Parathyroid adenoma (tissue), 2 donors: ENCODE measurements at regions not wholly inside any gene's neighbourhood (a gene's known extent, or its start where the extent isn't known, plus 50 kb on each side); places are given as distances from the start of the nearest gene placed in this dataset.

ENCODE experiments used
- H2AFZ ChIP-seq: fragments of 300-600 bp; sonication (generic); one replicate; pipeline ENCODE4 v1.7.0; 2017; ENCODE audit warnings: antibody characterized with exemption, mild to moderate bottlenecking
- H3K27ac ChIP-seq: fragments of 300-600 bp; sonication (generic); one replicate; pipeline ENCODE4 v1.7.0; 2017
- H3K27me3 ChIP-seq: fragments of 300-600 bp; sonication (generic); one replicate; pipeline ENCODE4 v1.7.0; 2017; ENCODE audit warnings: low read length; ENCODE audit not compliant: control insufficient read depth, insufficient read depth
- H3K36me3 ChIP-seq: fragments of 300-600 bp; sonication (generic); one replicate; pipeline ENCODE4 v1.7.0; 2017; ENCODE audit warnings: low read length; ENCODE audit not compliant: control insufficient read depth, insufficient read depth
- H3K4me1 ChIP-seq: fragments of 300-600 bp; sonication (generic); one replicate; pipeline ENCODE4 v1.7.0; 2017; ENCODE audit warnings: control low read depth
- H3K4me2 ChIP-seq: fragments of 300-600 bp; sonication (generic); one replicate; pipeline ENCODE4 v1.7.0; 2017; ENCODE audit warnings: low read length
- H3K4me3 ChIP-seq: fragments of 300-600 bp; sonication (generic); one replicate; pipeline ENCODE4 v1.7.0; 2017; ENCODE audit warnings: low read depth, low read length
- H3K79me2 ChIP-seq: fragments of 300-600 bp; sonication (generic); one replicate; pipeline ENCODE4 v1.7.0; 2017; ENCODE audit warnings: control low read depth
- H3K9ac ChIP-seq: fragments of 300-600 bp; sonication (generic); one replicate; pipeline ENCODE4 v1.7.0; 2017; ENCODE audit warnings: mild to moderate bottlenecking
- H3K9me3 ChIP-seq: fragments of 300-600 bp; sonication (generic); one replicate; pipeline ENCODE4 v1.7.0; 2017; ENCODE audit warnings: low read length; ENCODE audit not compliant: control insufficient read depth
- CTCF ChIP-seq: fragments of 300-600 bp; sonication (generic); IDR thresholded peaks from one replicate; pipeline ENCODE4 v1.7.0; 2017; ENCODE audit warnings: antibody characterized with exemption, mild to moderate bottlenecking
- donor health status: primary hyperparathyroidism.

GRCh38 chr22:49092716-49093115 is 735.0 kb downstream of the BRD1 start:
- Histone ChIP-seq H3K9me3 (no peaks in the 10 kb centered on the region), H3K4me1 (no peaks in the 10 kb centered on the region), H3K4me2 (no peak overlapping the region), H2AFZ (no peak overlapping the region), H3K4me3 (no peak overlapping the region), H3K9ac (no peak overlapping the region), H3K27ac (no peak overlapping the region), H3K79me2 (no peaks in the 10 kb centered on the region), H3K36me3 (no peaks in the 10 kb centered on the region), H3K27me3 (no peaks in the 10 kb centered on the region)
- no peak for TF ChIP-seq CTCF

- Histone ChIP-seq H3K4me3 (no peak overlapping the region), H3K27me3 (no peaks in the 10 kb centered on the region), H3K9me3 (no peaks in the 10 kb centered on the region), H3K4me1 (no peaks in the 10 kb centered on the region), H3K9ac (no peak overlapping the region), H3K4me2 (no peak overlapping the region), H2AFZ (no peak overlapping the region), H3K27ac (no peak overlapping the region), H3K79me2 (no peaks in the 10 kb centered on the region), H3K36me3 (no peaks in the 10 kb centered on the region)
- TF ChIP-seq CTCF = no peak
Measured at GRCh38 chr22:49091917-49092545, 735.6 kb downstream of the BRD1 start.

DNA sequence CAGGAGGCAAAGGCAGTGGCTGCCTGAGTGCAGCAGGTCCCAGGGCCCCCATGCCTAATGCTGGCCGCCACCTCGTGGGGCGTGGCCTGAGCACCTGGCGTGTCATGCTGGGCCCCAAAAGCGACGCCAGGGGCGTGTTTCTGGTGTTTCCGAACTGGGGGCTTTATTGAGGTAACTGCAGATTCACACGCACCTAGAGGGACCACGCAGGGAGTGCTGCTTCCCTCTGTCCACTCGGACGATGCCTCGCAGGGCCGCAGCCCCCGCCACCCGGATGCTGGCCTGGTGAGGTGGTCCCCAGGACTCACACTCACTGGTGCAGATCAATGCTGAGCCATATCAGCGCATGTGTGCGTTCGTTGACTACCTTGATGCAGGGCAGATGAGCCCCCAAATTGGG is 736.2 kb downstream of the BRD1 start:
- Histone ChIP-seq H3K79me2 (no peaks in the 10 kb centered on the region), H3K4me1 (no peaks in the 10 kb centered on the region), H3K9ac (no peak overlapping the region), H3K27me3 (no peaks in the 10 kb centered on the region), H3K36me3 (no peaks in the 10 kb centered on the region), H3K27ac (no peak overlapping the region), H3K4me3 (no peak overlapping the region), H3K9me3 (no peaks in the 10 kb centered on the region), H3K4me2 (no peak overlapping the region), H2AFZ (no peak overlapping the region)
- no peak for TF ChIP-seq CTCF

DNA sequence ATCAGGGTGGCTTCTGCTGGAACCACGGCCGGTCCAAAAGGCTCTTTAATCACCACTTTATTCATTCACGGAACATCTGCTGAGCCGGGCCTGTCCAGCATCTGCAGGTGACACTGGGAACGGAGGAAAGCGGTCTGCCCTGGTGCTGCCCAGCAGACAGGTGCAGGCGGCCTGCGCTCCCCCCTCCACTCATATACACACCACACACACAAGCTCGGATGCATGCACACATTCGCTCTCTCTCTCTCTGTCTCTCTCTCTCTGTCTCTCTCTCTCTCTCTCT is 736.9 kb downstream of the BRD1 start:
- Histone ChIP-seq H3K36me3 (no peaks in the 10 kb centered on the region), H3K4me2 (no peak overlapping the region), H3K9ac (no peak overlapping the region), H3K27ac (no peak overlapping the region), H2AFZ (no peak overlapping the region), H3K27me3 (no peaks in the 10 kb centered on the region), H3K9me3 (no peaks in the 10 kb centered on the region), H3K79me2 (no peaks in the 10 kb centered on the region), H3K4me1 (no peaks in the 10 kb centered on the region), H3K4me3 (no peak overlapping the region)
- no peak for TF ChIP-seq CTCF

DNA sequence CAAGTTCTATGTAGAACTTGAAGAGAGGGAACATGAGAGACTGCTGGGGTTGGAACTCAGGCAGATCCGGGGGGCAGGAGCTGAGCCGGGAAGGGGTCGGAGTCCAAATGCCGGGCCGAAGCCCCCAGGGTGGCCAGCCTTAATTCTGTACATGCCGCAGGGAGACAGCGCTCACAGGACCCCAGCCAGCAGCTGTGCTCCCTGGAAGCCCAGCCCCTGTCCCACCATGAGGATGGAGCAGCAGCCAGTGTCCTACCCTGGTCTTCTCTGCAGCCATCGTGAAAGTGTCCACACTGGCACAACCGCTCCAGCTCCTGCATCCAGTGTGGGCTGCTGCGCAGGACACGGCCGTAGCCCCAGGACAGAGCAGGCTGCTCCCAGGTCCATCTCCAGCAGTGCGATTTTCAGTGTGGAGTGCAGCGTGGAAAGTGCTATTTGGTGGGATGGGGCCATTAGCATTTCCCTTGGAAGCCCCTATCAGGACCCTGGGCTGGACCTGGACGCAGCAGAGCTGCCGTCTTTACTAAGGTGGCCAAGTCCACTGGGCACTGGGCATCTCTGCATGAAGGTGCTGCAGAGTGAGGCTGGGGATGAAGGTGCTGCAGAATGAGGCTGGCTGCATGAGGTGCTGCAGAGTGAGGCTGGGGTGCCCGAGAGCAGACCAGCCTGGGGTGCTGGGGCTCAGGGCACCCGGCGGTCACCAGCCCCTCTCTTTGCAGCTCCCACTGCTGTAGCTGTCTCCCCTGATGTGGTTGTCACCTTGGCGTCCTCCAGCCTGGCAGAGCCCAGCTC is 737.4 kb downstream of the BRD1 start:
- Histone ChIP-seq H3K4me2 (no peak overlapping the region), H3K36me3 (no peaks in the 10 kb centered on the region)

More for the DNA sequence above, 737.4 kb downstream of the BRD1 start:
- Histone ChIP-seq H3K4me1 (no peaks in the 10 kb centered on the region), H3K9ac (no peak overlapping the region), H3K27me3 (no peaks in the 10 kb centered on the region), H3K27ac (no peak overlapping the region), H3K4me3 (no peak overlapping the region), H3K79me2 (no peaks in the 10 kb centered on the region), H3K9me3 (no peaks in the 10 kb centered on the region), H2AFZ (no peak overlapping the region)
- TF ChIP-seq CTCF = no peak
